Neural progenitor cell (in vitro differentiated cells): ENCODE measurements at regions not wholly inside any gene's neighbourhood (a gene's known extent, or its start where the extent isn't known, plus 50 kb on each side); places are given as distances from the start of the nearest gene placed in this dataset.

ENCODE experiments used
- DNase-seq: peaks from one replicate; pipeline ENCODE4 v3.0.0-alpha.2; 2016; ENCODE audit warnings: low spot score
- H2AFZ ChIP-seq: fragments of 200-600 bp; sonication (generic); replicated peaks from 2 replicates; pipeline ENCODE4 v1.6.1; 2016; ENCODE audit warnings: antibody characterized with exemption
- H3F3A ChIP-seq: fragments of 200-600 bp; sonication (generic); 2 replicates; pipeline ENCODE4 v1.6.1; 2016; ENCODE audit warnings: antibody characterized with exemption, low read depth
- H3K27ac ChIP-seq: fragments of 200-600 bp; sonication (generic); 2 replicates; pipeline ENCODE4 v1.5.1; 2016; ENCODE audit warnings: mild to moderate bottlenecking
- H3K27me3 ChIP-seq: fragments of 200-600 bp; sonication (generic); 2 replicates; pipeline ENCODE4 v1.6.1; 2016; ENCODE audit warnings: mild to moderate bottlenecking, moderate library complexity
- H3K36me3 ChIP-seq: fragments of 200-600 bp; sonication (generic); 2 replicates; pipeline ENCODE4 v1.5.1; 2016
- H3K4me1 ChIP-seq: fragments of 200-600 bp; sonication (generic); 2 replicates; pipeline ENCODE4 v1.6.1; 2016; ENCODE audit warnings: mixed run types
- H3K4me2 ChIP-seq: fragments of 200-600 bp; sonication (generic); 2 replicates; pipeline ENCODE4 v1.6.1; 2016
- H3K4me3 ChIP-seq: fragments of 200-600 bp; sonication (generic); 2 replicates; pipeline ENCODE4 v1.5.1; 2016
- H3K79me2 ChIP-seq: fragments of 200-600 bp; sonication (generic); 2 replicates; pipeline ENCODE4 v1.6.1; 2016; ENCODE audit warnings: low read depth
- H3K9ac ChIP-seq: fragments of 200-600 bp; sonication (generic); 2 replicates; pipeline ENCODE4 v1.6.1; 2016
- H3K9me3 ChIP-seq: fragments of 200-600 bp; sonication (generic); 2 replicates; pipeline ENCODE4 v1.5.1; 2016; ENCODE audit warnings: low read depth
- H4K20me1 ChIP-seq: fragments of 200-600 bp; sonication (generic); 2 replicates; pipeline ENCODE4 v1.6.1; 2016; ENCODE audit warnings: low read depth
- H3K27ac Mint-ChIP-seq: 3 replicates; pipeline ENCODE4 v1.8.0; 2021; ENCODE audit warnings: mixed read lengths
- H3K27me3 Mint-ChIP-seq: 2 replicates; pipeline ENCODE4 v1.8.0; 2022; ENCODE audit warnings: low read depth, mild to moderate bottlenecking, inconsistent platforms, moderate library complexity, mixed read lengths; ENCODE audit not compliant: insufficient read depth
- H3K36me3 Mint-ChIP-seq: 3 replicates; pipeline ENCODE4 v1.8.0; 2021; ENCODE audit warnings: mixed read lengths
- H3K4me1 Mint-ChIP-seq: 3 replicates; pipeline ENCODE4 v1.8.0; 2021; ENCODE audit warnings: mixed read lengths
- H3K4me3 Mint-ChIP-seq: 3 replicates; pipeline ENCODE4 v1.8.0; 2021; ENCODE audit warnings: mild to moderate bottlenecking, moderate library complexity, mixed read lengths
- H3K9me3 Mint-ChIP-seq: 3 replicates; pipeline ENCODE4 v1.8.0; 2020; ENCODE audit warnings: mixed read lengths
- EZH2 ChIP-seq: fragments of 200-600 bp; sonication (generic); IDR thresholded peaks from 2 replicates; pipeline ENCODE4 v1.6.1; 2017; ENCODE audit warnings: antibody characterized with exemption, mild to moderate bottlenecking, moderate library complexity
- EZH2phosphoT487 ChIP-seq: fragments of 200-600 bp; sonication (generic); IDR thresholded peaks from 2 replicates; pipeline ENCODE4 v1.6.1; 2017; ENCODE audit warnings: antibody characterized with exemption
- TF ChIP-seq, protein P1 (sequence below): fragments of 200-600 bp; sonication (generic); IDR thresholded peaks from 2 replicates; pipeline ENCODE4 v1.5.1; 2017; ENCODE audit warnings: antibody characterized with exemption, mild to moderate bottlenecking

DNA sequence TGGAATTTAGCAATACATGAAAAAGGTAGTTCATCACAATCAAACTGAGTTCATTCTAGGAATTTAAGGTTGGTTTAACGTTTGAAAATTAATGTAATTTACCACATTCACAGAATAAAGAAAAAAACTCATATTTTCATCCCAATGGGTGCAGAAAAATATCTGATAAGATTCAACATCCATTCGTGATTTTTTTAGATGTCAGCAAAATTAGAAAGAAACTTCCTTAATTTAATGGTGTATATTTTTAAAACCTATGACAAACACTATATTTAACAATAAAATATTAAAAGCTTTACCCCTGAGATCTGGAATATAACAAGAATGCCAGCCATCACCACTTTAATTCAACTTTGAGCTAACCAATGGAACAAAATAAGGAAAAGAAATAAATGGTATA is 208.7 kb upstream of the CHAC2 start:
- Histone ChIP-seq H3K4me1 (no peaks in the 10 kb centered on the region), H3K4me2 (no peak overlapping the region), H3K36me3 (no peaks in the 10 kb centered on the region), H2AFZ (no peak overlapping the region), H3K27me3 (no peaks in the 10 kb centered on the region), H3F3A (no peaks in the 10 kb centered on the region), H3K4me3 (no peak overlapping the region), H4K20me1 (no peaks in the 10 kb centered on the region), H3K9me3 (no peaks in the 10 kb centered on the region), H3K9ac (no peak overlapping the region), H3K27ac (no peak overlapping the region), H3K79me2 (no peaks in the 10 kb centered on the region)
- Mint-ChIP-seq H3K4me1 (no peaks in the 10 kb centered on the region), H3K4me3 (no peak overlapping the region), H3K9me3 (peaks cover 5% of the 10 kb centered on the region), H3K27ac (no peak overlapping the region), H3K27me3 (no peaks in the 10 kb centered on the region), H3K36me3 (no peaks in the 10 kb centered on the region)
- DNase-seq: no peak
- TF ChIP-seq, protein P1, sequence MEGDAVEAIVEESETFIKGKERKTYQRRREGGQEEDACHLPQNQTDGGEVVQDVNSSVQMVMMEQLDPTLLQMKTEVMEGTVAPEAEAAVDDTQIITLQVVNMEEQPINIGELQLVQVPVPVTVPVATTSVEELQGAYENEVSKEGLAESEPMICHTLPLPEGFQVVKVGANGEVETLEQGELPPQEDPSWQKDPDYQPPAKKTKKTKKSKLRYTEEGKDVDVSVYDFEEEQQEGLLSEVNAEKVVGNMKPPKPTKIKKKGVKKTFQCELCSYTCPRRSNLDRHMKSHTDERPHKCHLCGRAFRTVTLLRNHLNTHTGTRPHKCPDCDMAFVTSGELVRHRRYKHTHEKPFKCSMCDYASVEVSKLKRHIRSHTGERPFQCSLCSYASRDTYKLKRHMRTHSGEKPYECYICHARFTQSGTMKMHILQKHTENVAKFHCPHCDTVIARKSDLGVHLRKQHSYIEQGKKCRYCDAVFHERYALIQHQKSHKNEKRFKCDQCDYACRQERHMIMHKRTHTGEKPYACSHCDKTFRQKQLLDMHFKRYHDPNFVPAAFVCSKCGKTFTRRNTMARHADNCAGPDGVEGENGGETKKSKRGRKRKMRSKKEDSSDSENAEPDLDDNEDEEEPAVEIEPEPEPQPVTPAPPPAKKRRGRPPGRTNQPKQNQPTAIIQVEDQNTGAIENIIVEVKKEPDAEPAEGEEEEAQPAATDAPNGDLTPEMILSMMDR: no peak
- TF ChIP-seq EZH2 (no peak), EZH2phosphoT487 (no peak)

DNA sequence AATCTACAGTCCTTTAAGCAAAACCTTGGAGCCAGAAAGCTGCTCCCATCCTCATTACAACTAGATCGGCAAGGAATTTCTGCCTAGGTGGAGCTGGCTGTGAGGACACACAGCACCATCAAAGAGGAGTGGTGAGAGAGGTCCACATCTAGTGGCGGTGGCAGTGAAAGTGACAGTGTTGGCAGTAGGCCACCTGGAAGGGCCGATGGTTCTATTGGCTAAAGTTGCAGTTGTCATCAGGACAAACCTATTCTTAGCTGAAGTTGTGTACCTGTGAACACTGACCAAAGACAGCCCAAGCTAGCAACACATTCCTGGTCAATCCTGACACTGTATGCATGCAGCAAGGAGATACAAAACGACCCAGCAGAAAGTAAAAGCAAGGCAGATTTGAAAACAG is 218.1 kb upstream of the CHAC2 start:
- H2AFZ ChIP-seq: no peak overlapping the region
- H3K9me3 Mint-ChIP-seq: no peaks in the 10 kb centered on the region

DNA sequence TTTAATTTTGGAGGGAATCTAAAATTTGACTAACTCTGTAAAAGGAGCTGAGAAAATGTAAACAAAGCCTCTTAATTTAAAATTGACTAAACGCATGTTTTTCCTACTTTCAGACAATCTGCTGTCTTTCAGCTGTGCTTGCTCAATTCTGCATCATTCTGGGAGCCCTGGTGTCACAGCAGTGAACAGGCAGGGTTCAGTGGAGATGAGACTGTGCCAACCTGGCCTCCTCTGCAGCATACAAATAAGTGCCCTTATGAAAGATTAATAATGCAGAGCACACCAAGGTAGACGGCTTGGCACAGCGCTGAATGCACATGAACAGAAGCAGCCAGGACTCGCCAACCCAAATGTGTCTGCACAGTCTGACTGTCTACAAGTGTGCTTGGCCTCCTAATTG is 222.0 kb upstream of the CHAC2 start:
- no peaks in the 10 kb centered on the region for H3K36me3 Mint-ChIP-seq
- H2AFZ ChIP-seq: no peak overlapping the region

More for the DNA sequence above, 218.1 kb upstream of the CHAC2 start:
- no peak for DNase-seq
- Mint-ChIP-seq H3K27ac (no peak overlapping the region), H3K36me3 (no peaks in the 10 kb centered on the region), H3K4me1 (peaks cover 8% of the 10 kb centered on the region), H3K27me3 (no peaks in the 10 kb centered on the region), H3K4me3 (no peak overlapping the region)
- Histone ChIP-seq H3F3A (no peaks in the 10 kb centered on the region), H3K27me3 (no peaks in the 10 kb centered on the region), H3K9me3 (no peaks in the 10 kb centered on the region), H3K4me1 (no peaks in the 10 kb centered on the region), H3K27ac (no peak overlapping the region), H3K9ac (no peak overlapping the region), H3K36me3 (no peaks in the 10 kb centered on the region), H3K4me3 (no peak overlapping the region), H3K4me2 (no peak overlapping the region), H3K79me2 (no peaks in the 10 kb centered on the region), H4K20me1 (no peaks in the 10 kb centered on the region)
- TF ChIP-seq EZH2: no peak
- TF ChIP-seq, protein P1: no peak
- TF ChIP-seq EZH2phosphoT487: no peak

More for the DNA sequence above, 222.0 kb upstream of the CHAC2 start:
- Histone ChIP-seq H3K4me3 (no peak overlapping the region), H3K9me3 (peaks cover 9% of the 10 kb centered on the region), H3K4me1 (no peaks in the 10 kb centered on the region), H3K4me2 (no peak overlapping the region), H3K79me2 (no peaks in the 10 kb centered on the region), H4K20me1 (no peaks in the 10 kb centered on the region), H3K9ac (no peak overlapping the region), H3K36me3 (no peaks in the 10 kb centered on the region), H3K27ac (no peak overlapping the region), H3K27me3 (no peaks in the 10 kb centered on the region), H3F3A (no peaks in the 10 kb centered on the region)
- Mint-ChIP-seq H3K4me1 (peaks cover 8% of the 10 kb centered on the region), H3K27ac (no peak overlapping the region), H3K27me3 (no peaks in the 10 kb centered on the region), H3K9me3 (peaks cover 5% of the 10 kb centered on the region), H3K4me3 (no peak overlapping the region)
- TF ChIP-seq, protein P1: no peak
- TF ChIP-seq EZH2 (no peak), EZH2phosphoT487 (no peak)
- DNase-seq: no peak
